Activated CD4-positive, alpha-beta T cell treated with anti-CD3 and anti-CD28 coated beads, Interleukin-2, amount 10 ng/mL, durations not matched to agents 7 days and 5 days (primary cell): ENCODE measurements at regions not wholly inside any gene's neighbourhood (a gene's known extent, or its start where the extent isn't known, plus 50 kb on each side); places are given as distances from the start of the nearest gene placed in this dataset.

Source experiments
- CTCF ChIA-PET: fragments of 350-600 bp; sonication (Branson Sonifier 250); formaldehyde crosslinking; loops from one replicate; lab custom pipeline; 2021; ENCODE audit warnings: antibody characterized with exemption; lab: Charles Lee
- POLR2A ChIA-PET: fragments of 350-600 bp; sonication (Branson Sonifier 250); formaldehyde crosslinking; loops from one replicate; lab custom pipeline; 2021; ENCODE audit warnings: antibody characterized with exemption; lab: Charles Lee
- DNase-seq: peaks from one replicate; pipeline ENCODE4 v3.0.0-alpha.2; 2020
- H3K27ac Mint-ChIP-seq: one replicate; pipeline ENCODE4 v1.8.0; 2021; ENCODE audit warnings: mild to moderate bottlenecking, moderate library complexity, mixed read lengths
- H3K27me3 Mint-ChIP-seq: one replicate; pipeline ENCODE4 v1.8.0; 2021; ENCODE audit warnings: mixed read lengths
- H3K36me3 Mint-ChIP-seq: one replicate; pipeline ENCODE4 v1.8.0; 2021; ENCODE audit warnings: low read depth, mixed read lengths
- H3K4me1 Mint-ChIP-seq: one replicate; pipeline ENCODE4 v1.8.0; 2021; ENCODE audit warnings: mixed read lengths
- H3K4me3 Mint-ChIP-seq: one replicate; pipeline ENCODE4 v1.8.0; 2021; ENCODE audit warnings: mild to moderate bottlenecking, moderate library complexity, mixed read lengths
- H3K9me3 Mint-ChIP-seq: one replicate; pipeline ENCODE4 v1.8.0; 2021; ENCODE audit warnings: mixed read lengths

- H3K4me3 Mint-ChIP-seq: no peak overlapping the region
- ChIA-PET POLR2A (no interaction called here), CTCF (interaction anchor here (1.6 kb wide), 1 partner anchor 15 kb away, joined by 8 read pairs; no protein-coding TSS in a partner anchor)
- H3K4me1 Mint-ChIP-seq: peaks cover 11% of the 10 kb centered on the region
- no peaks in the 10 kb centered on the region for H3K36me3 Mint-ChIP-seq
- no peak overlapping the region for H3K27ac Mint-ChIP-seq
- H3K9me3 Mint-ChIP-seq: no peaks in the 10 kb centered on the region
- peaks cover 1% of the 10 kb centered on the region for H3K27me3 Mint-ChIP-seq
- no peak for DNase-seq
Measured at GRCh38 chr21:38942748-38943211, 137.1 kb downstream of the ETS2 start.

DNA sequence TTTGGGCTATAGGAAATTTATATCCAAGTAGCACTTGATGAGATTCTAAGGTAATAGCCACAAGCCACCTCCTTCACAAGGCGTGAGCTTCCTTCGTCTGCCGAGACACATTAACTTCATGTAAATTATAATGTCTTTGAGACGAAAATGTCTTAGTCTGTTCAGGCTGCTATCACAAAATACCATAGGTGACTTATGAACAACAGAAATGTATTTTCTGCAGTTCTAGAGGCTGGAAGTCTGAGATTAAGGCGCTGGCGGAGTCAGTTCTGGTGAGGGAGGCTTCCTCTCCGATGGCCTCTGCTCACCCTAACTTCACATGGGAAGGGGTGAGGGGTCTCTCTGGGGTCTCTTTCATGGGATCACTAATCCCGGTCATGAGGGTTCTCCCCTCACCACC lies 133.0 kb downstream of the ETS2 start:
- peaks cover 16% of the 10 kb centered on the region for H3K4me1 Mint-ChIP-seq
- CTCF ChIA-PET: interaction anchor here (0.6 kb wide), 1 partner anchor 183 kb away, joined by 3 read pairs; no protein-coding TSS in a partner anchor
- H3K27me3 Mint-ChIP-seq: no peaks in the 10 kb centered on the region
- POLR2A ChIA-PET: no interaction called here
- H3K9me3 Mint-ChIP-seq: no peaks in the 10 kb centered on the region
- H3K36me3 Mint-ChIP-seq: no peaks in the 10 kb centered on the region
- no peak overlapping the region for H3K4me3 Mint-ChIP-seq
- DNase-seq: no peak
- no peak overlapping the region for H3K27ac Mint-ChIP-seq

DNA sequence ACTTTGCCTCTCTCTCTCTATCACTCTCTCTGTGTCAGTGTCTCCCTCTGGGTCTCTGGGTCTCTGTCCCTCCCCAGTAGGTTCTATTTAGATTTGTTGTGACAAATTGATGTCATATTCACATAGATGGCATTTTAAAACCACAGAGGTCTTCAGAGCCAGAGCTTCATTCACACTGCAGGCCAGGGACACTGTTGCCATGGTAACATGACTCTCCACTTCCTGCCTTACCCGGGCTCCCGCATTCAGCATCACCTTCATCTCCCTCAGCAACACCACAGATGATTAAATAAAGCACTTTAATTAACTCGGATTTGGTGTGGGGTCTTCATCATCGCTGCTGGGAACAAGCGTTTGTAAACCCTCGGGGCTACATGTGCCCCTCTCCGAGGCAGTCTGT lies 132.6 kb downstream of the ETS2 start:
- H3K9me3 Mint-ChIP-seq: no peaks in the 10 kb centered on the region
- H3K4me3 Mint-ChIP-seq: no peak overlapping the region
- peaks cover 16% of the 10 kb centered on the region for H3K4me1 Mint-ChIP-seq
- peak; percentile 56 for DNase-seq
- POLR2A ChIA-PET: no interaction called here
- H3K27ac Mint-ChIP-seq: peak overlapping the region; percentile 78
- H3K27me3 Mint-ChIP-seq: no peaks in the 10 kb centered on the region
- no peaks in the 10 kb centered on the region for H3K36me3 Mint-ChIP-seq
- CTCF ChIA-PET: no interaction called here

DNA sequence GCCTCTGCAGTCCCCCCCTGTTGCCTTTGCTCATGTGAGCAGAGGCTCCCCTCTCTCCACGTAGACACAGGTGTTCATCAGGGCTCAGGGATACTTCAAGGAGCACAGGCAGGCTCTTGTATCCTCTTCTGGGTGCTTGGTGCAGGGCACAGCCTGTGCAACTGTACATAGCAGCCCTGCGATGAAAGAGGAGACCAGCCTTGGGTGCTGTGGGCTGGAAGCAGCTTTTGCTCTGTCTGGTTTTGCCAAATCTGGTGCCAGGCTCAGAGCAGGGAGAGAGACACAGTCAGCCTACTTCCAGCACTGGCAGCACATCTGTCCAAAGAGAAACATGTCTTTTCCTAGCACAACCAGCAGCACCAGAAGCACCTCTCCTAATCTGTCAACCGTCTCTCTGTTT lies 132.1 kb downstream of the ETS2 start:
- H3K27ac Mint-ChIP-seq: peak overlapping the region; percentile 78
- H3K27me3 Mint-ChIP-seq: no peaks in the 10 kb centered on the region
- CTCF ChIA-PET: interaction anchor here (1.0 kb wide), 1 partner anchor 31 kb away, joined by 4 read pairs; no protein-coding TSS in a partner anchor
- no peak for DNase-seq
- H3K36me3 Mint-ChIP-seq: no peaks in the 10 kb centered on the region
- POLR2A ChIA-PET: interaction anchor here (0.5 kb wide), 1 partner anchor 348 kb away, joined by 4 read pairs; no protein-coding TSS in a partner anchor
- no peaks in the 10 kb centered on the region for H3K9me3 Mint-ChIP-seq
- H3K4me1 Mint-ChIP-seq: peaks cover 16% of the 10 kb centered on the region
- no peak overlapping the region for H3K4me3 Mint-ChIP-seq

DNA sequence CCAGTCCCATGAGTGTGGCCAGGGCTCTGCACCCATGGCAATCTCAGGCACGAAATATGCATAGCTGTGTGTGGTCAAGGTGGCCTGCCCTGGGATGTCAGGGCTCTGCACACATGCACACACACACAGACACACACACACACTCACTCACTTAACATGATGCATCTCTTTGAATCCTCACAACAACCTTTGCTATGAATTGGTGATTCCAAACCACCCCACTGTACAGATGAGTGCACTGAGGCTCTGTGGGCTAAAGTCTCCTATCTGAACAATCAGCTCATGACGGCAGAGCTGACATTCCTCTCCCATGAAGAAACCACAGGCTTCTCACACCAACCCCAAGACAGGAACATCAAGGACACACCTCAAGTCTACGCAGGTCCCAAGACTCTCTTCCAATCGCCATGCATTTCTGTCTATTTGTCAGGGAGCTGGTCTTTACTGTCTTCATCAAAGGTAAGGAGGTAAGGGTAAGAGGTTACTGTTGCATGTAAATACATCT lies 131.6 kb downstream of the ETS2 start:
- Mint-ChIP-seq H3K9me3 (no peaks in the 10 kb centered on the region), H3K27me3 (no peaks in the 10 kb centered on the region), H3K27ac (no peak overlapping the region), H3K4me1 (peaks cover 16% of the 10 kb centered on the region), H3K4me3 (no peak overlapping the region), H3K36me3 (no peaks in the 10 kb centered on the region)
- POLR2A ChIA-PET: interaction anchor here (0.5 kb wide), 1 partner anchor 349 kb away, joined by 4 read pairs; no protein-coding TSS in a partner anchor
- CTCF ChIA-PET: interaction anchor here (1.0 kb wide), 1 partner anchor 31 kb away, joined by 4 read pairs; no protein-coding TSS in a partner anchor
- no peak for DNase-seq

DNA sequence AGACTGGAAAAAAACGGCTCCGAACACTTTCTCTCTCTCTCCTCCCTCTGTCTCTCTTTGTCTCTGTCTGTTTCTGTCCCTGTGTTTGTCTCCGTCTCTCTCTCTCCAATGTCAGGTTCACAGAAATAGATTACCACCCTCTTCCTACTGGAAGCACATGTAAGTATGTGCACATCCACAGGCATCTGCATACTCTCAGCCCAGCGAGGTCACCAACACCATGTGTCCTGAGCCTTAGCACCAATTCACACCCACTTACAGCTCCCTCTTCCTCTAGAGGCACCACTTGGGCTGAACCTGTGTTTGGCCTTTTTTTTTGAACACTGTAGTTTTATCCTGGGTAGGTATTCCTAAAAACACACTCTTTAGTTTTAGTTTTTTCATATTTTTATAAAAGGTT lies 130.5 kb downstream of the ETS2 start:
- H3K4me1 Mint-ChIP-seq: peaks cover 16% of the 10 kb centered on the region

DNA sequence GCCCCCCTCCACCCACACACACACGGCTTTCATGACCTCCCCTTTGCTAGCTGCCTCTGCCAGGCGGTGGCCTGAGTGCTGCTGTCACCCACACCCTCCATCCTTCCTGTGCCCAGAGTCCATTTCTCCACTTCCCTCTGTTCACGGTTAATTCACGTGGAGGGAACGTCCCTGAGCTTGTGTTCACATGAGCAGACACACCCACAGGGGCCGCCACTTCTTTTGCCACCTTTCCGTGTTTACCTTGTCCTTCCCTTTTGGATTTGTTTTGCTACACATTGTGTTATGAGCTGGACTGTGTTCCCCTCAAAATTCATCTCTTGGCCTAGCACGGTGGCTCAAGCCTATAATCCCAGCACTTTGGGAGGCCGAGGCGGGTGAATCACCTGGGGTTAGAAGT lies 128.0 kb downstream of the ETS2 start:
- DNase-seq: no peak
- Mint-ChIP-seq H3K27me3 (no peaks in the 10 kb centered on the region), H3K4me1 (peaks cover 15% of the 10 kb centered on the region), H3K27ac (no peak overlapping the region), H3K36me3 (no peaks in the 10 kb centered on the region), H3K4me3 (no peak overlapping the region), H3K9me3 (peaks cover 4% of the 10 kb centered on the region)
- ChIA-PET POLR2A (no interaction called here), CTCF (no interaction called here)

More for the DNA sequence above, 130.5 kb downstream of the ETS2 start:
- Mint-ChIP-seq H3K27me3 (no peaks in the 10 kb centered on the region), H3K36me3 (no peaks in the 10 kb centered on the region), H3K9me3 (no peaks in the 10 kb centered on the region), H3K27ac (no peak overlapping the region), H3K4me3 (no peak overlapping the region)
- ChIA-PET CTCF (interaction anchor here (1.0 kb wide), 1 partner anchor 13 kb away, joined by 3 read pairs; no protein-coding TSS in a partner anchor), POLR2A (interaction anchor here (0.6 kb wide), 1 partner anchor 129 kb away, joined by 3 read pairs; no protein-coding TSS in a partner anchor)
- no peak for DNase-seq

DNA sequence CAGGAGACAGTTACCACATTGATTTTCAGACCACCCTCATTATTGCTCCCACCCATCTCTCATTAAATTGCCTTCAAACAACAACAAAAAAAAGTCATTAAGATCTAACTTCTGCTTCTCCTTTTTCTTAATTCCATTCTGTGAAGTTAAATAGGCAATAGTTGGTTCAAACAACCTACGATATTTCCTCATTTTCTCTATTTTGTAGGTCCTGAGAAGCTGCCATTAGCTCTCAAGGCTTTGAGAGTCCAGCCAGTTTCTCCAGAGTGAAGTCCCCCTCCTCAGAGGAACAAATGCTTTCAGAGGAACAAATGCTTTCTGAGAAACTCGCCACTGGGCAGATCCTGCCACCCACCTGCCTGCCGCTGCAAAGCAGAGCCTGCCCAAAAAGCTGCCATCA lies 125.6 kb downstream of the ETS2 start:
- ChIA-PET POLR2A (no interaction called here), CTCF (interaction anchor here (0.6 kb wide), 1 partner anchor 496 kb away, joined by 6 read pairs; no protein-coding TSS in a partner anchor)
- no peak for DNase-seq
- Mint-ChIP-seq H3K4me3 (no peak overlapping the region), H3K27ac (no peak overlapping the region), H3K9me3 (peaks cover 4% of the 10 kb centered on the region), H3K36me3 (peaks cover 2% of the 10 kb centered on the region), H3K4me1 (no peaks in the 10 kb centered on the region), H3K27me3 (no peaks in the 10 kb centered on the region)

DNA sequence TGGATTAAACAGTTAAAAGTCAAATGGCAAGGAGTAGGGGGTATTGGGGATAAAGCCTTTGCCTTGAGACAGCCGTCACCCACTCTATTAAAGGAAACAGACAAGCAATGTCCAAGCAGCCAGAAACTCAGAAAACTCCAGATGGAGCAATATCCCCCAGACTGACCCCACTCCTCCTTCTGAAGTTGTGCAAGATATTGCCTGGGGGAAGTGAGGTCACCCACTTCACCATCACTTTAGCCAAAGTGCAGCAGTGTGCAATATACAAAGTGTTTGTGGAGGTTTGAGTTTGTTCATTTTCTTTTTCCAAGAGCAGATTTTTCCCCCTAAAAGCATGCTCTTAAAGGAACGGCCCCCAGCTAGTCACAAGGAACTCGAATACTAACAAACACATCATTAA lies 125.1 kb downstream of the ETS2 start:
- POLR2A ChIA-PET: no interaction called here
- Mint-ChIP-seq H3K9me3 (peaks cover 4% of the 10 kb centered on the region), H3K4me1 (peaks cover 2% of the 10 kb centered on the region)

DNA sequence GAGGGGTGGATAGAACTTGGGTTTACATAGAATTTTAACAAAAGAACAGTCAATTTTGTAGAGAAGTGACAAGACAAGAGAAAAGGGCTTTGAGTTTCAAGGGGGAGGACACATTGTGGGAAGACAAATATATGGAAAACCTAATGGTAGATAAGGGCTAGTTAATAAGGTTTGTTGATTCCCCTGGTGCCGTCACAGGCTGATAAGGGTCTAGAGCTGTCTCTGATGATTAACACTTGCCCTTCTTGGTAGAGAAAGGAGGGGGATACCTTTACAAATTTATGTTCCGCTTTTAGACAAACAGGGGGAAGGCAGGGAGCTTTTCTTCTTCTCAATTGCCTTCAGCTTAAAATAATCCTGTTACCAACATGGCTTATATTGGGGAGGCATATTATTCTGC lies 124.3 kb downstream of the ETS2 start:
- ChIA-PET CTCF (interaction anchor here (0.6 to 1.9 kb wide), 3 partner anchors 9 to 253 kb away, joined by 3 to 6 read pairs (median 3); partner anchors contain the start of gene PSMG1), POLR2A (no interaction called here)
- no peaks in the 10 kb centered on the region for H3K27me3 Mint-ChIP-seq
- peaks cover 4% of the 10 kb centered on the region for H3K4me1 Mint-ChIP-seq
- H3K9me3 Mint-ChIP-seq: peaks cover 4% of the 10 kb centered on the region
- H3K4me3 Mint-ChIP-seq: no peak overlapping the region
- no peak for DNase-seq
- peaks cover 2% of the 10 kb centered on the region for H3K36me3 Mint-ChIP-seq
- H3K27ac Mint-ChIP-seq: no peak overlapping the region

More for the DNA sequence above, 125.1 kb downstream of the ETS2 start:
- H3K27ac Mint-ChIP-seq: no peak overlapping the region
- H3K27me3 Mint-ChIP-seq: no peaks in the 10 kb centered on the region
- H3K36me3 Mint-ChIP-seq: peaks cover 2% of the 10 kb centered on the region
- H3K4me3 Mint-ChIP-seq: no peak overlapping the region
- CTCF ChIA-PET: interaction anchor here (0.6 kb wide), 1 partner anchor 497 kb away, joined by 6 read pairs; no protein-coding TSS in a partner anchor
- no peak for DNase-seq

DNA sequence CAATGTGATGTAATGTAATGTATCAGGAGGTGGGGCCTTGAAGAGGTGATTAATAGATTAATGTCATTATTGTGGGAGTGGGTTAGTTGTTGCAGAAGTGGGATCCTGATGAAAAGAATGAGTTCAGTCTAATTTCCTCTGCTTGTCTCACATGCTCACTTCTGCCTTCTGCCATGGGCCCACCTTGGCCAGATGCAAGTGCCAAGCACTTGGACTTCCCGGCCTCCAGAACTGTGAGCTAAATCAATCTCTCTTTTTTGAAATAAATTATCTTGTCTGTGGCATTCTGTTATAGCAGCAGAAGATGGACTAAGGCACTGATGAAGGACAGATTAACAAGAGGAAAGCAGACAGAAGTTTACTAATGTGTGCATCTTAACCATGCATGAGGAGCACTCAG lies 123.9 kb downstream of the ETS2 start:
- peaks cover 2% of the 10 kb centered on the region for H3K36me3 Mint-ChIP-seq

DNA sequence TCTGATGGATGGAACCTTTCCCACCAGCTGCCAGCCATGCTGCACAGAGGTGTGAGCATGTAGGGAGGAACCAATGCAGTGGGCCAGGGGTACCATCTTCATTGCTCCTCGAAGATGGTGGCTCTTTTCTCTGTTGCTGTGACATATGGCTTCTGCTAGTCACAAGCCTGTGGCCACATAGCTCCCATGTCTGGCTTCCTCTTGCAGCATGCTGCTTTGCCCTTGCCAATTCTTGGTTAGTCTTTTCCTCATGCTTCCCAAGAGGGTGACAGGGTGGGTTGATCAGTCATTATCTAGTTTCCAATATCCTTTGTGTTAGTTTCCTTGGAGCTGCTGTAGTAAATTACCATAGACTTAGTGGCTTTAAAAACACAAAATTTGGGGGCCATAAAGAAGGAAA lies 123.4 kb downstream of the ETS2 start:
- ChIA-PET CTCF (interaction anchor here (1.0 to 1.9 kb wide), 3 partner anchors 9 to 156 kb away, joined by 3 to 6 read pairs (median 4); no protein-coding TSS in a partner anchor), POLR2A (no interaction called here)
- no peak overlapping the region for H3K4me3 Mint-ChIP-seq
- no peak overlapping the region for H3K27ac Mint-ChIP-seq
- peaks cover 4% of the 10 kb centered on the region for H3K9me3 Mint-ChIP-seq
- peaks cover 2% of the 10 kb centered on the region for H3K36me3 Mint-ChIP-seq
- peaks cover 4% of the 10 kb centered on the region for H3K4me1 Mint-ChIP-seq
- no peak for DNase-seq
- no peaks in the 10 kb centered on the region for H3K27me3 Mint-ChIP-seq

More for the DNA sequence above, 123.9 kb downstream of the ETS2 start:
- Mint-ChIP-seq H3K27ac (no peak overlapping the region), H3K4me1 (peaks cover 4% of the 10 kb centered on the region), H3K27me3 (no peaks in the 10 kb centered on the region), H3K9me3 (peaks cover 4% of the 10 kb centered on the region), H3K4me3 (no peak overlapping the region)
- ChIA-PET POLR2A (no interaction called here), CTCF (interaction anchor here (0.6 to 1.9 kb wide), 4 partner anchors 8 to 253 kb away, joined by 3 to 6 read pairs (median 4); partner anchors contain the start of gene PSMG1)
- no peak for DNase-seq

DNA sequence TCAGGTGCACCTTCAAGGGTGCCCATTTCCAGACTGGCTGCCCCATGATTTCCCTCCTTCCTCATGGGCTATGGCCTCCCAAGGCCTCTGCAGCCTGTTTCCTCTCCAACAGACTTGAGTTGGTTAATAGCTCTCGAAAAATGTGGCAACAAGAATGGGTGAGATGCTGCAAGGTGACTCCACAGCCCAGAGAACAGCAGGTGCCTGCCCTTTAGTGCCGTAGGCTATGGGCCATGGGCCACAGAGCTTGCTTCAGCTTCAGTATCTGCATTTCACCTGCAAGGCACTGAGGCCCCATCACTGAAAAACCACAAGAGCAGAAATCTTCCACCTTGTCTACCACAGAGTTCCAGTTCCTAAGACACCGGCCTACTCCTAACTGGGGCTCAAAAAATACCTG lies 122.0 kb downstream of the ETS2 start:
- DNase-seq: no peak
- CTCF ChIA-PET: interaction anchor here (1.0 kb wide), 1 partner anchor 70 kb away, joined by 3 read pairs; no protein-coding TSS in a partner anchor
- peaks cover 2% of the 10 kb centered on the region for H3K36me3 Mint-ChIP-seq
- H3K4me1 Mint-ChIP-seq: peaks cover 4% of the 10 kb centered on the region
- no peak overlapping the region for H3K27ac Mint-ChIP-seq
- POLR2A ChIA-PET: no interaction called here
- peaks cover 1% of the 10 kb centered on the region for H3K27me3 Mint-ChIP-seq
- peaks cover 5% of the 10 kb centered on the region for H3K9me3 Mint-ChIP-seq
- no peak overlapping the region for H3K4me3 Mint-ChIP-seq
